Endothelial cell (in vitro differentiated cells): ENCODE measurements at regions not wholly inside any gene's neighbourhood (a gene's known extent, or its start where the extent isn't known, plus 50 kb on each side); places are given as distances from the start of the nearest gene placed in this dataset.
A peak's percentile ranks its signal among the peaks of the same experiment; 100 is the strongest.
"Not testable (repeated sequence)": the region's sequence is repeated elsewhere in the genome, so short reads cannot be mapped to it uniquely, and the experiment has no call there.

ENCODE experiments used
- DNase-seq: peaks from one replicate; pipeline ENCODE4 v3.0.0; 2021; ENCODE audit warnings: low spot score
- H3K27ac Mint-ChIP-seq: one replicate; pipeline ENCODE4 v1.8.0; 2021; ENCODE audit warnings: mixed read lengths, inconsistent platforms; ENCODE audit not compliant: unreplicated experiment
- H3K27me3 Mint-ChIP-seq: one replicate; pipeline ENCODE4 v1.8.0; 2021; ENCODE audit warnings: mild to moderate bottlenecking, moderate library complexity, mixed read lengths, inconsistent platforms; ENCODE audit not compliant: unreplicated experiment
- H3K36me3 Mint-ChIP-seq: one replicate; pipeline ENCODE4 v1.8.0; 2021; ENCODE audit warnings: mild to moderate bottlenecking, low read depth, mixed read lengths, inconsistent platforms; ENCODE audit not compliant: unreplicated experiment
- H3K4me1 Mint-ChIP-seq: one replicate; pipeline ENCODE4 v1.8.0; 2021; ENCODE audit warnings: mild to moderate bottlenecking, mixed read lengths, inconsistent platforms; ENCODE audit not compliant: unreplicated experiment
- H3K4me3 Mint-ChIP-seq: one replicate; pipeline ENCODE4 v1.8.0; 2021; ENCODE audit warnings: mild to moderate bottlenecking, mixed read lengths, inconsistent platforms; ENCODE audit not compliant: unreplicated experiment
- H3K9me3 Mint-ChIP-seq: one replicate; pipeline ENCODE4 v1.8.0; 2021; ENCODE audit warnings: mixed read lengths, inconsistent platforms; ENCODE audit not compliant: unreplicated experiment
- CTCF ChIP-seq: fragments of 200-600 bp; sonication (generic); IDR thresholded peaks from one replicate; pipeline ENCODE4 v1.5.0; 2021; ENCODE audit warnings: antibody characterized with exemption; ENCODE audit not compliant: unreplicated experiment

DNA sequence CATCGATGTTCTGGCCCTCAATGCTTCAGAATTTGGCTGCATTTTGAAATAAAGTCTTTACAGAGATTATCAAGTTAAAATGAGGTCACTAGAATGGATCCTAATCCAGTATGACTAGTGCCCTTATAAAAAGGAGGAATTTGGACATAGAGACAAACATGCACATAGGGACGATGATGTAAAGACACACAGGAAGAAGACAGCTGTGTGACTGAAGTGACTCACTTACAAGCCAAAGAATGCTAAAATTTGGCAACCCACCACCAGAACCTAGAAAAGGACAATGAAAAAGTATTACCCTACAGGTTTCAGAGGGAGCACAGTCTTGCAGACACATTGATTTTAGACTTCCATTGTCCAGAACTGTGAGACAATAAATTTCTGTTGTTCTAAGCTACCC, 322.8 kb upstream of the GJE1 start:
- H3K9me3 Mint-ChIP-seq: no peaks in the 10 kb centered on the region
- no peaks in the 10 kb centered on the region for H3K27me3 Mint-ChIP-seq
- H3K36me3 Mint-ChIP-seq: no peaks in the 10 kb centered on the region
- peaks cover 10% of the 10 kb centered on the region for H3K4me1 Mint-ChIP-seq
- no peak overlapping the region for H3K27ac Mint-ChIP-seq
- no peak overlapping the region for H3K4me3 Mint-ChIP-seq
- TF ChIP-seq CTCF: no peak
- DNase-seq: no peak

GRCh38 chr6:141808662-141809061, 324.1 kb upstream of the GJE1 start:
- H3K27ac Mint-ChIP-seq: no peak overlapping the region
- H3K36me3 Mint-ChIP-seq: no peaks in the 10 kb centered on the region
- no peak for DNase-seq
- H3K4me1 Mint-ChIP-seq: peaks cover 10% of the 10 kb centered on the region
- H3K4me3 Mint-ChIP-seq: no peak overlapping the region
- TF ChIP-seq CTCF: no peak
- no peaks in the 10 kb centered on the region for H3K27me3 Mint-ChIP-seq
- no peaks in the 10 kb centered on the region for H3K9me3 Mint-ChIP-seq

DNA sequence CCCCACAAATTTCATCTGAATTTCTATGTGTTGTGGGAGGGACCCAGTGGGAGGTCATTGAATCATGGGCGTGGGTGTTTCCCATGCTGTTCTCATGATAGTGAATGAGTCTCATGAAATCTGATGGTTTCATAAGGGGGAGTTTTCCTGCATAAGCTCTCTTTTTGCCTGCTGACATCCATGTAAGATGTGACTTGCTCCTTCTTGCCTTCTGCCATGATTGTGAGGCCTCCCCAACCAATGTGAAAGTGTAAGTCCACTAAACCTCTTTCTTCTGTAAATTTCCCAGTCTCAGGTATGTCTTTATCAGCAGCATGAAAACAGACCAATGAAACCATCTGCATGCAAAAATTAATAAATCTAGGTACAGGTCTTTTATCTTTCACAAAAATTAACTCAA, 331.8 kb upstream of the GJE1 start:
- not testable (repeated sequence) for H3K27ac Mint-ChIP-seq, H3K36me3 Mint-ChIP-seq, H3K4me3 Mint-ChIP-seq, DNase-seq, H3K9me3 Mint-ChIP-seq, H3K27me3 Mint-ChIP-seq, H3K4me1 Mint-ChIP-seq

- DNase-seq: no peak
- H3K36me3 Mint-ChIP-seq: no peaks in the 10 kb centered on the region
- H3K9me3 Mint-ChIP-seq: no peaks in the 10 kb centered on the region
- TF ChIP-seq CTCF: peak; percentile 46
- H3K4me3 Mint-ChIP-seq: no peak overlapping the region
- no peaks in the 10 kb centered on the region for H3K27me3 Mint-ChIP-seq
- H3K4me1 Mint-ChIP-seq: peaks cover 2% of the 10 kb centered on the region
- H3K27ac Mint-ChIP-seq: no peak overlapping the region
Measured at GRCh38 chr6:141790921-141791320, 341.8 kb upstream of the GJE1 start.

- TF ChIP-seq CTCF: no peak
- Mint-ChIP-seq H3K4me3 (no peak overlapping the region), H3K4me1 (peaks cover 2% of the 10 kb centered on the region), H3K27me3 (no peaks in the 10 kb centered on the region), H3K9me3 (no peaks in the 10 kb centered on the region), H3K36me3 (no peaks in the 10 kb centered on the region), H3K27ac (no peak overlapping the region)
- DNase-seq: no peak
Measured at GRCh38 chr6:141788096-141788495, 344.6 kb upstream of the GJE1 start.

DNA sequence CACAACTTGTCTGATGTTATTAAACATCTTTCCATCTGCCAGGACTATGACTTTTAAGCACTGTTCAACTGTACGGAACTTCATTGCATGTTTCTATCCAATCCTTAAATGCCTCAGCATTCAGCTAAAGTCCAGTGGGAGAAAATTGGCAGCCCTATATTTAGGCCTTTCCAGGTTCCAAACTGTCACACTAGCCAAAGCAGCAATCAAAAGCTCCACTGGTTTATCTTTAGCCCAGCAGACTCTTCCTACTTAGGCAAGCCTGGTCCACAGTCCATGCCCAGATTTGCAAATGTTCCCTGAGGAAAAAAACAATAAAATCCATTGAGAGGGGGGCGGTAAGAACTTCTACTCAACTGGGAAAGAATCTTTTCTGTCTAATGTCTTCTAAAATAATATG, 349.1 kb upstream of the GJE1 start:
- no peaks in the 10 kb centered on the region for H3K27me3 Mint-ChIP-seq
- H3K36me3 Mint-ChIP-seq: no peaks in the 10 kb centered on the region
- no peak overlapping the region for H3K27ac Mint-ChIP-seq
- no peak for TF ChIP-seq CTCF
- DNase-seq: no peak
- no peaks in the 10 kb centered on the region for H3K9me3 Mint-ChIP-seq
- no peaks in the 10 kb centered on the region for H3K4me1 Mint-ChIP-seq
- no peak overlapping the region for H3K4me3 Mint-ChIP-seq
